Gastroesophageal sphincter (tissue), 3 donors: ENCODE measurements at regions not wholly inside any gene's neighbourhood (a gene's known extent, or its start where the extent isn't known, plus 50 kb on each side); places are given as distances from the start of the nearest gene placed in this dataset.

Experiments used
- CTCF ChIP-seq, 4 experiments: fragments of 200-600 bp in 2 of 4; fragments of 450-650 bp in 2 of 4; sonication (generic) in 1 of 4; IDR thresholded peaks; one replicate each; pipeline ENCODE4 v1.5.1; 2017 to 2019; ENCODE audit warnings: antibody characterized with exemption in 4 of 4, mild to moderate bottlenecking in 2 of 4, moderate library complexity in 2 of 4
- EP300 ChIP-seq: sonication (generic); formaldehyde crosslinking; IDR thresholded peaks from one replicate; pipeline ENCODE4 v1.6.1; 2017; ENCODE audit warnings: antibody characterized with exemption, mild to moderate bottlenecking
- POLR2A ChIP-seq, 2 donors: fragments of 450-650 bp; IDR thresholded peaks; one replicate each; pipeline ENCODE4 v1.6.1; 2017; ENCODE audit warnings: antibody characterized with exemption in 2 of 2, mild to moderate bottlenecking in 2 of 2, moderate library complexity in 1 of 2
- POLR2AphosphoS5 ChIP-seq: sonication (generic); formaldehyde crosslinking; IDR thresholded peaks from one replicate; pipeline ENCODE4 v1.6.1; 2017; ENCODE audit warnings: antibody characterized with exemption

GRCh38 chr9:87267251-87268070 lies 230.2 kb upstream of the DAPK1 start:
- TF ChIP-seq CTCF (IDR thresholded peaks at IDR 0.05) (no peak), POLR2A (IDR thresholded peaks at IDR 0.05) (no peak), EP300 (no peak), POLR2AphosphoS5 (peak; percentile 79)
